ENCODE measurements at regions not wholly inside any gene's neighbourhood (a gene's known extent, or its start where the extent isn't known, plus 50 kb on each side); places are given as distances from the start of the nearest gene placed in this dataset.

DNA sequence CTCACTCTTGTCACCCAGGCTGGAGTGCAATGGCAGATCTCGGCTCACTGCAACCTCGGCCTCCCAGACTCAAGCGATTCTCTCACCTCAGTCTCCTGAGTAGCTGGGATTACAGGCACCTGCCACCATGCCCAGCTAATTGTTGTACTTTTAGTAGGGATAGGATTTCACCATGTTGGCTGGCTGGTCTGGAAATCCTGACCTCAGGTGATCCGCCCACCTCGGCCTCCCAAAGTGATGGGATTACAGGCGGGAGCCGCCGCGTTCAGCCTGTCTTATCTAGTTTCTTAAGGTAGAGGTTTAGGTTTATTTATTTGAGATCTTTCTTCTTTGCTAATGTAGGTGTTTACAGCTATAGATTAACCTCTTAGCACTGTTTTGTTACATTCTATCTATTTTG, 708.8 kb downstream of the ZNF385D start:
- ChIA-PET CTCF (no interaction called here), POLR2A (no interaction called here)
- no peak for DNase-seq (ENCODE audit: extremely low spot score)
- TF ChIP-seq, protein P1, sequence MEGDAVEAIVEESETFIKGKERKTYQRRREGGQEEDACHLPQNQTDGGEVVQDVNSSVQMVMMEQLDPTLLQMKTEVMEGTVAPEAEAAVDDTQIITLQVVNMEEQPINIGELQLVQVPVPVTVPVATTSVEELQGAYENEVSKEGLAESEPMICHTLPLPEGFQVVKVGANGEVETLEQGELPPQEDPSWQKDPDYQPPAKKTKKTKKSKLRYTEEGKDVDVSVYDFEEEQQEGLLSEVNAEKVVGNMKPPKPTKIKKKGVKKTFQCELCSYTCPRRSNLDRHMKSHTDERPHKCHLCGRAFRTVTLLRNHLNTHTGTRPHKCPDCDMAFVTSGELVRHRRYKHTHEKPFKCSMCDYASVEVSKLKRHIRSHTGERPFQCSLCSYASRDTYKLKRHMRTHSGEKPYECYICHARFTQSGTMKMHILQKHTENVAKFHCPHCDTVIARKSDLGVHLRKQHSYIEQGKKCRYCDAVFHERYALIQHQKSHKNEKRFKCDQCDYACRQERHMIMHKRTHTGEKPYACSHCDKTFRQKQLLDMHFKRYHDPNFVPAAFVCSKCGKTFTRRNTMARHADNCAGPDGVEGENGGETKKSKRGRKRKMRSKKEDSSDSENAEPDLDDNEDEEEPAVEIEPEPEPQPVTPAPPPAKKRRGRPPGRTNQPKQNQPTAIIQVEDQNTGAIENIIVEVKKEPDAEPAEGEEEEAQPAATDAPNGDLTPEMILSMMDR (IDR thresholded peaks at IDR 0.05; ENCODE audit: control extremely low read depth, extremely low read depth, low read depth, missing control alignments) = no peak

DNA sequence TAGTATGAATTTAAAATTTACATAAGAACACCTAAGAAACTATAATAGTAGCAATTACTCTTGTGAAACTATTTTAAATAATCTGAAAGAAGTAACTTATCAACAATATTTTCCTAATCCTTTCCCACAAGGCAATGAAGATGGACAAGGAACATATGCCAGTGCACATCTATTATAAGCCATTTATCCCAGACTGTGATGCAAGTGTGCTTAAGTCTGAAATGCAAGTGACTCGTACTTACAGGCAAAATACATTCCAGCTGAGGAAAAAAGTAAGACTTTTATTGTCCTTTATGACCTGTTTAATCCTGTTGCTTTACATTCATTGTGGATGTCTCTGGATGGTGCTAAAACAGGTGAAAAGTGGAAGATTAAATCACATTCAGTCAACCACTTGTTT, 709.4 kb downstream of the ZNF385D start:
- TF ChIP-seq, protein P1 (IDR thresholded peaks at IDR 0.05; ENCODE audit: control extremely low read depth, extremely low read depth, low read depth, missing control alignments) = no peak

DNA sequence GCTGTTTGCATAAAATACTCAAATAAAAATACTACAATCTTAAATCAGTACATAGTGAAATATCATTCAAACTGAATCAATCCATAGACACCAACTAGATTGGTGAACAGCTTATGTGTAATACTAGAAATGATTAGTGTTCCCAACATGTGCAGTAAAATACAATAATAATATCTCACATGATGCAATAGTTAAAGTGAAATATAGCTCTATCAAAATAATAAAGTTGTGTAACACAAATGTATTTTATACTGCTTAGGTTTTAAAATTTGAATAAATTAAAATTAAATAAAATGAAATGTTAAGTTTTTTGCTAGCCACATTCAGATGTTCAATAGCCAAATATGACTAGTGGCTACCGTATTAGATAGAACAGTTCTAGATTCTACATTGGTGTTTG, 714.1 kb downstream of the ZNF385D start:
- no peak for DNase-seq (ENCODE audit: extremely low spot score)
- POLR2A ChIA-PET = no interaction called here
- CTCF ChIA-PET = interaction anchor here (1.5 kb wide), 1 partner anchor 16 kb away, joined by 6 read pairs; no protein-coding TSS in a partner anchor
- TF ChIP-seq, protein P1 (IDR thresholded peaks at IDR 0.05; ENCODE audit: control extremely low read depth, extremely low read depth, low read depth, missing control alignments) = no peak

More for the DNA sequence above, 709.4 kb downstream of the ZNF385D start:
- ChIA-PET CTCF (no interaction called here), POLR2A (no interaction called here)
- DNase-seq (ENCODE audit: extremely low spot score) = no peak

DNA sequence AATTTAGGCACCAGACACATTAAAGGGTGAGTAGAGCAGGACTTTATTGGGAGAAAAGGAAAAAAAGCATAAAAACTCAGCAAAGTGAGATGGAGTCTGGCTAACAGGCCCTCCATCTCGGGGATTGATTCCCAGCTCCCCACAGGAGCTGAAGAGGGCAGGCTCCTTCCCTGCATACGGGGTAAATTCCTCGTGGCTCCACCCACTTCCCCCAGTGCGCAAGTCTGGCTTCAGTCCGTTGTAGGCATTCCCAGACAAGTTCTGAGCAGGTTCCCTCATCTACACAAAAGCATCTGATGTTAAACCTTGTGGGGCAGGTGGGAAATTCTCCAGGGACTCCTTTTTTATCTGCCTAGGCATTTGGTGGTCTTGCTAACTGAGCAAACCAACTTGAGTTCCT, 722.6 kb downstream of the ZNF385D start:
- TF ChIP-seq, protein P1 (IDR thresholded peaks at IDR 0.05; ENCODE audit: control extremely low read depth, extremely low read depth, low read depth, missing control alignments) = no peak
- ChIA-PET CTCF (interaction anchor here (1.0 kb wide), 1 partner anchor 11 kb away, joined by 3 read pairs; no protein-coding TSS in a partner anchor), POLR2A (no interaction called here)
- no peak for DNase-seq (ENCODE audit: extremely low spot score)

DNA sequence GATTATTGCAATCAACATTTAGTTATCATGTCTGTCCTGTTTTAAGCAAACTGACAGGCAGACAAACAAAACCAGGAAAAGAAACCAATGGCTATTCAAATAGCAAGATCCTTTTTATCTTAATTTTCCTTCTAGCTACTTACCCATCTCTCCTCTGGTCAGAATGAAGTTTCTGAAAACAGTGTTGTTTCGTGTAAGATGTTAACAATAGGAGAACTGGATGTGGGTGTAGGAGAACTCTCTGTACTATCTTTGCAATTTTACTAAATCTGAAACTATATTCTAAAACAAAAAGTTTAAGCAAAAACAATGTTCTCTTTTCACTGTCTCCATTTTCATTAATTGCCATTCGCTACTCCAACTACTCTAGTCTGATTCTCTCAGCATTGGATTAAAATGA, 726.4 kb downstream of the ZNF385D start:
- ChIA-PET POLR2A (no interaction called here), CTCF (no interaction called here)
- TF ChIP-seq, protein P1 (IDR thresholded peaks at IDR 0.05; ENCODE audit: control extremely low read depth, extremely low read depth, low read depth, missing control alignments) = no peak
- no peak for DNase-seq (ENCODE audit: extremely low spot score)

DNA sequence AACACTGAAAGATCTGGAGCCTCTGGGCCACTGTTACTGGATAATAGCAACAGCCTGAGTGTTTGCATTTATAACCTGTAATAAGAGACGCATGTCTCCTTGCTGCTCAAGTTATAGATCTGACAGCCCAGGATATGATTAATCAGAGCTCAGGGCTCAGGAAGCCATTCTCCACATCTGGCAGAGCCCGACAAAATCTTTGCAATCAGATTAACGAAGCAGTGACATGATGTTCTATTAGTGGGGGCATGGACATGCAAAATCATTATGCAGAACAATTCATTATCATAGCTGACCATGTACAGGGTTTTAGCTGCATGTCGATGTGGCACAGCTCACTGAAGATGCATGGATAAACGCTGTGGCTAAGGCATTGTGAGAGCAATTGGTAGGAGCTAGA, 730.3 kb downstream of the ZNF385D start:
- ChIA-PET POLR2A (no interaction called here), CTCF (interaction anchor here (0.8 to 2.1 kb wide), 3 partner anchors 10 to 46 kb away, joined by 3 to 6 read pairs (median 6); no protein-coding TSS in a partner anchor)
- TF ChIP-seq, protein P1 (IDR thresholded peaks at IDR 0.05; ENCODE audit: control extremely low read depth, extremely low read depth, low read depth, missing control alignments) = no peak
- no peak for DNase-seq (ENCODE audit: extremely low spot score)

DNA sequence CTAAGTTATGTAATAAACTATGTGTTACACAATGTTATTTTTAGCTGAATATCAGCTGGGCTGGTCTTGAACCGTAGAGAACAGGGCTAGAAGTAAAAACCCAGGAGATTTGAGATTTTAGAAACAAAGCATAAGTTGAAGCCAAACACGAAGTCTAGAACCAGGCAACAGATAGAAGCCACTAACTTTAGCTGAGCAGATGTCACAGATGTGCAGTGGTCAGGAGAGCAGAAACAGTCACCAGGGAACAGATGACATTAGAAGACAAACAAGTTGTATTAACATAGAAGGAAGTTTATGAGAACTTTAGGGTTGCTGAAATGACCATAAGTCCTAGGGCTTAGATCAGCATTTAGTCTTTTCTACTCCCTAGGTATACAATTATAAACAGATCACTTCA, 731.0 kb downstream of the ZNF385D start:
- DNase-seq (ENCODE audit: extremely low spot score) = no peak
- POLR2A ChIA-PET = no interaction called here
- TF ChIP-seq, protein P1 (IDR thresholded peaks at IDR 0.05; ENCODE audit: control extremely low read depth, extremely low read depth, low read depth, missing control alignments) = no peak
- CTCF ChIA-PET = no interaction called here

All from GM10248 (cell line).